ENCODE measurements at regions not wholly inside any gene's neighbourhood (a gene's known extent, or its start where the extent isn't known, plus 50 kb on each side); places are given as distances from the start of the nearest gene placed in this dataset.

DNA sequence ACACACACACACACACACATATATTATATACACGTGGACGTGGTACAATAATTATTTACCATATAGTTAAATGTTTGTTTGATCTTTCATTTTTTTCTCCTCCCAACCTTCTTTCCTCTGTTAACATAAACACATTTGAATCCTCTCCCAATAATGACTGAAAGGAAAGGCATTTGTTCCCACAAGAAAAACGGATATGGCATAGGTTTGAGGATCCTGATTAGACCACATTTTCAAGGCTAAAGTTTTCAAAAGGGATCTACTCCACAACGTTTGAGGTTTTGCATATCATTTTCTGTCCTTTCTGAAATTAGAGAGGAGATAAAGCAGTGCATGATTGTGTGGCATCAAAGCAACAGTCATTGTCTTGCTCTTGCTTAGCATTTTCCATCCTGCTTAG is 1883.4 kb downstream of the STIM2 start:
- Histone ChIP-seq H3K27ac (no peak overlapping the region), H3K36me3 (ENCODE audit: insufficient read depth, low read length) (no peaks in the 10 kb centered on the region), H3K9ac (ENCODE audit: insufficient read length) (no peak overlapping the region), H3K4me3 (no peak overlapping the region), H3K9me3 (ENCODE audit: low read depth, low read length) (no peaks in the 10 kb centered on the region)
- TF ChIP-seq POLR2AphosphoS5 (IDR thresholded peaks at IDR 0.05; ENCODE audit: borderline replicate concordance, low read depth, low read length) (no peak), FOXP2 (optimal IDR thresholded peaks at IDR 0.05; ENCODE audit: control extremely low read depth, extremely low read length, insufficient read depth) (no peak), EZH2 (IDR thresholded peaks at IDR 0.05) (no peak)
- DNase-seq (ENCODE audit: low read depth, low spot score) = no peak

DNA sequence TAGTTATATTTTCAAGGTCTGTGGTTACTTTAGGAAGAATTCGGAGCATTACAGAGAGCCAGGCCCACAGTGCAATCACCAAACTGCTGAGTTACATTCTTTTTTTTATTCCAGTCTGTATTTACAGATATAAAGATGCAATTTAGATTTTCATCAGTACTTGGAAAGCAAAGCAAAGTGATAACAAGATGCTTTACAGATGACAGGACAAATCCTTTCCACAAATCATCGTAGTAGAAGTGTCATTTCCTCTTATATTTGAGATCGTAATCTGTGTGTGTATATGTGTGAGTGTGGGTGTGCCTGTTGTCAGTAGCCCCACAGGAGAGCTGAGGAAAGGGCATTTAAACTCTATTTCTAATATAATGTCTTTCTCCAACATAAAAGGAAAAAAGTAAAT is 1893.7 kb downstream of the STIM2 start:
- Histone ChIP-seq H3K27ac (no peak overlapping the region), H3K9ac (ENCODE audit: insufficient read length) (no peak overlapping the region), H3K4me3 (no peak overlapping the region), H3K9me3 (ENCODE audit: low read depth, low read length) (no peaks in the 10 kb centered on the region), H3K36me3 (ENCODE audit: insufficient read depth, low read length) (no peaks in the 10 kb centered on the region)
- DNase-seq (ENCODE audit: low read depth, low spot score) = no peak
- TF ChIP-seq POLR2AphosphoS5 (IDR thresholded peaks at IDR 0.05; ENCODE audit: borderline replicate concordance, low read depth, low read length) (no peak), EZH2 (IDR thresholded peaks at IDR 0.05) (no peak), FOXP2 (optimal IDR thresholded peaks at IDR 0.05; ENCODE audit: control extremely low read depth, extremely low read length, insufficient read depth) (no peak)

DNA sequence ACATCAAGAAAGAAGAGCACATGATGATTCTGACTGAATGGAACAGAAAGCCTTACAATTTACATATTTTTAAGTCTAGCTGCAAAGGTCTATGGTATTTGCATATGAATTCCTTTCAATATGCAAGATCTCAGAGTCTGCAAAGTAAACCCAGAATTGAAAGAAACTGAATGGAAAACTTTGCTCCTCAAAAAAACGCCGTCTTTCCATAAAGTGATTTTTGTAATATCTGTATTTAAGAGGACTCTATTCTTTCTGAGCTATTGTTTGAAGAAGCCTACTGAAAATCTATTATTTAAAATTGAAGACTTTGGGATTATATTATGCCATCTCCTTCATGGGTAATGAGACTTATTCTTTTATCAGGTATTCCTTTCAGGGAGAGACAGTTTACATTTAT is 1894.4 kb downstream of the STIM2 start:
- H3K36me3 ChIP-seq (ENCODE audit: insufficient read depth, low read length) = no peaks in the 10 kb centered on the region
- no peak overlapping the region for H3K9ac ChIP-seq (ENCODE audit: insufficient read length)
- TF ChIP-seq POLR2AphosphoS5 (IDR thresholded peaks at IDR 0.05; ENCODE audit: borderline replicate concordance, low read depth, low read length) = no peak
- no peak for TF ChIP-seq EZH2 (IDR thresholded peaks at IDR 0.05)
- no peak for TF ChIP-seq FOXP2 (optimal IDR thresholded peaks at IDR 0.05; ENCODE audit: control extremely low read depth, extremely low read length, insufficient read depth)
- H3K9me3 ChIP-seq (ENCODE audit: low read depth, low read length) = no peaks in the 10 kb centered on the region
- no peak for DNase-seq (ENCODE audit: low read depth, low spot score)
- no peak overlapping the region for H3K4me3 ChIP-seq
- H3K27ac ChIP-seq = no peak overlapping the region

DNA sequence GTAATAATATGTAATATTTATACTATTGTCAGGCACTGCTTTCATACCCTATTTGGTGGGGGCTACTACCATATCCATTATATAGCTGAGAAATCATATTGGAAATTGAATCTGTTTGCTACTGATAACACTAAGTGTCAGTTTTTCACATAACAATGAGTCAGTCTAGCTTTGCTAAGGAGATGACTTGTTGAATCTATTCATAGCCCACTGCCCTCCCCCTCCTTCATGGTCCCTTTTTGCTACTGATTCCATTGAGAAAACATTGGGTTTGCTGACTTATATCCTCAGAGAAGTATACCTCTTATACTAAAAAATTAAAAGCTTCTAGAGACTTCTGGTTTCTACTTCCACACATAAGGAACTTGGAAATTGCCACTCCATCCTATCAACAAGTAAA is 1898.4 kb downstream of the STIM2 start:
- Histone ChIP-seq H3K36me3 (ENCODE audit: insufficient read depth, low read length) (no peaks in the 10 kb centered on the region), H3K9me3 (ENCODE audit: low read depth, low read length) (no peaks in the 10 kb centered on the region), H3K9ac (ENCODE audit: insufficient read length) (no peak overlapping the region), H3K4me3 (no peak overlapping the region), H3K27ac (no peak overlapping the region)
- DNase-seq (ENCODE audit: low read depth, low spot score) = no peak
- TF ChIP-seq FOXP2 (optimal IDR thresholded peaks at IDR 0.05; ENCODE audit: control extremely low read depth, extremely low read length, insufficient read depth) (no peak), POLR2AphosphoS5 (IDR thresholded peaks at IDR 0.05; ENCODE audit: borderline replicate concordance, low read depth, low read length) (no peak), EZH2 (IDR thresholded peaks at IDR 0.05) (no peak)

DNA sequence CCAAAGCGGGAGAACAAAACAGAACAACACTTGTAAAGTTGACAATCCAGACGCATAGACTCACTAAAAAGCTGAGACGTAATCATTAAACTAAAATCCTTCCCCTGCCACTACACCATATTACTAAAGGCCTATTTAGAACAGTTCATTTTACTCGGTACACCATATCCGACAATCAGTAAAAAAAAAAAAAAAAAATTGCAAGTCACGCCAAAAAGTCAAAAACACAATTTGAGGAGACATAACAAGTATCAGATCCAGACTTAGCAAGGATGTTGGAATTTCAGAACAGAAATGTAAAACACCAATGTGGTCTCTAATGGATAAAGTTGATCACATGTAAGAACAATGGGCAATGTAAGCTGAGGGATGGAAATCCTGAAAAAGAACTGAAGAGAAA is 1899.4 kb downstream of the STIM2 start:
- TF ChIP-seq FOXP2 (optimal IDR thresholded peaks at IDR 0.05; ENCODE audit: control extremely low read depth, extremely low read length, insufficient read depth) = no peak
- no peak for TF ChIP-seq POLR2AphosphoS5 (IDR thresholded peaks at IDR 0.05; ENCODE audit: borderline replicate concordance, low read depth, low read length)
- TF ChIP-seq EZH2 (IDR thresholded peaks at IDR 0.05) = no peak
- H3K9me3 ChIP-seq (ENCODE audit: low read depth, low read length) = no peaks in the 10 kb centered on the region
- DNase-seq (ENCODE audit: low read depth, low spot score) = no peak
- no peak overlapping the region for H3K4me3 ChIP-seq
- H3K9ac ChIP-seq (ENCODE audit: insufficient read length) = no peak overlapping the region
- no peaks in the 10 kb centered on the region for H3K36me3 ChIP-seq (ENCODE audit: insufficient read depth, low read length)
- no peak overlapping the region for H3K27ac ChIP-seq

GRCh38 chr4:28772066-28772465 is 1911.4 kb downstream of the STIM2 start:
- no peak overlapping the region for H3K9ac ChIP-seq (ENCODE audit: insufficient read length)
- no peak for TF ChIP-seq FOXP2 (optimal IDR thresholded peaks at IDR 0.05; ENCODE audit: control extremely low read depth, extremely low read length, insufficient read depth)
- TF ChIP-seq EZH2 (IDR thresholded peaks at IDR 0.05) = no peak
- no peak for TF ChIP-seq POLR2AphosphoS5 (IDR thresholded peaks at IDR 0.05; ENCODE audit: borderline replicate concordance, low read depth, low read length)
- no peaks in the 10 kb centered on the region for H3K9me3 ChIP-seq (ENCODE audit: low read depth, low read length)

GRCh38 chr4:28772788-28773187 is 1912.1 kb downstream of the STIM2 start:
- no peak overlapping the region for H3K9ac ChIP-seq (ENCODE audit: insufficient read length)
- no peak overlapping the region for H3K27ac ChIP-seq
- no peaks in the 10 kb centered on the region for H3K9me3 ChIP-seq (ENCODE audit: low read depth, low read length)
- H3K36me3 ChIP-seq (ENCODE audit: insufficient read depth, low read length) = no peaks in the 10 kb centered on the region
- DNase-seq (ENCODE audit: low read depth, low spot score) = no peak
- TF ChIP-seq EZH2 (IDR thresholded peaks at IDR 0.05) (no peak), POLR2AphosphoS5 (IDR thresholded peaks at IDR 0.05; ENCODE audit: borderline replicate concordance, low read depth, low read length) (no peak), FOXP2 (optimal IDR thresholded peaks at IDR 0.05; ENCODE audit: control extremely low read depth, extremely low read length, insufficient read depth) (no peak)
- H3K4me3 ChIP-seq = no peak overlapping the region

More at GRCh38 chr4:28772066-28772465, 1911.4 kb downstream of the STIM2 start:
- Histone ChIP-seq H3K4me3 (no peak overlapping the region), H3K36me3 (ENCODE audit: insufficient read depth, low read length) (no peaks in the 10 kb centered on the region), H3K27ac (no peak overlapping the region)
- DNase-seq (ENCODE audit: low read depth, low spot score) = no peak

DNA sequence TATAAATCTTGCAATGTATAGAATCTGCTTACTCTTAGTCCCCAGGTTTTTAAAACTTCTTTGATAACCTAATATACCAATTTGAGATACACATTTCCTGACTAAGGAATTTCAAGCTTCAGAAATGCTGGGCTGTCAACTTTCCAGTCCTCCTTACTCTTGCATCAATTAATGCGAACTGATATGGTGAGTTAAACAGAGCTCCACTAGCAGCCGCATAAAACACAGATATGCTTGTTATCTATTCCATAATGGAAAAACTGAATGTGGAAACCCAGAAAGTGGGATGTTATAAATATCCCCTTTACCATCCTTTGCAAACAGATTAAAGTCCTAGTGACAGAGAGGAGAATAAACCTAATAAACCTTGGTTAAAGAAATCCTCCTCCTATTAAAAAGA is 1913.7 kb downstream of the STIM2 start:
- Histone ChIP-seq H3K27ac (no peak overlapping the region), H3K9ac (ENCODE audit: insufficient read length) (no peak overlapping the region), H3K4me3 (no peak overlapping the region), H3K36me3 (ENCODE audit: insufficient read depth, low read length) (no peaks in the 10 kb centered on the region), H3K9me3 (ENCODE audit: low read depth, low read length) (no peaks in the 10 kb centered on the region)
- no peak for TF ChIP-seq FOXP2 (optimal IDR thresholded peaks at IDR 0.05; ENCODE audit: control extremely low read depth, extremely low read length, insufficient read depth)
- TF ChIP-seq POLR2AphosphoS5 (IDR thresholded peaks at IDR 0.05; ENCODE audit: borderline replicate concordance, low read depth, low read length) = no peak
- TF ChIP-seq EZH2 (IDR thresholded peaks at IDR 0.05) = no peak
- DNase-seq (ENCODE audit: low read depth, low spot score) = no peak

GRCh38 chr4:28776004-28776403 is 1915.4 kb downstream of the STIM2 start:
- H3K27ac ChIP-seq = no peak overlapping the region
- H3K9me3 ChIP-seq (ENCODE audit: low read depth, low read length) = no peaks in the 10 kb centered on the region
- no peaks in the 10 kb centered on the region for H3K36me3 ChIP-seq (ENCODE audit: insufficient read depth, low read length)
- H3K9ac ChIP-seq (ENCODE audit: insufficient read length) = no peak overlapping the region
- no peak overlapping the region for H3K4me3 ChIP-seq
- TF ChIP-seq FOXP2 (optimal IDR thresholded peaks at IDR 0.05; ENCODE audit: control extremely low read depth, extremely low read length, insufficient read depth) (no peak), POLR2AphosphoS5 (IDR thresholded peaks at IDR 0.05; ENCODE audit: borderline replicate concordance, low read depth, low read length) (no peak), EZH2 (IDR thresholded peaks at IDR 0.05) (no peak)
- DNase-seq (ENCODE audit: low read depth, low spot score) = no peak
